K562 (cell line): ENCODE measurements at regions not wholly inside any gene's neighbourhood (a gene's known extent, or its start where the extent isn't known, plus 50 kb on each side); places are given as distances from the start of the nearest gene placed in this dataset.

Source experiments
- ATAC-seq: fragments of 200-7000 bp; cut with Tn5 transposase; 3 replicates; pipeline ENCODE4 v1.9.1; 2020; ENCODE audit warnings: moderate library complexity
- BruUV-seq: library from RNA; stranded (reverse); fragments of 400-500 nt; replicated peaks from 2 replicates; lab custom pipeline; 2021; lab: Mats Ljungman, UMichigan
- CTCF ChIA-PET: fragments of 300-600 bp; formaldehyde crosslinking; extraction: SDS; loops from one replicate; lab custom pipeline; 2021; ENCODE audit warnings: low intra/inter-chr PET ratio; lab: Yijun Ruan, JAX
- POLR2A ChIA-PET: fragments of 300-600, 350-650 bp; sonication (Branson Sonifier 250); formaldehyde crosslinking; extraction: SDS; loops from one replicate; lab custom pipeline; 2021; ENCODE audit warnings: antibody characterized with exemption, inconsistent platforms; lab: Yijun Ruan, JAX
- DNase-seq, 4 experiments: peaks; one replicate each; pipeline versions ENCODE4 v3.0.0 to v3.0.0-alpha.2; 2011 to 2018; ENCODE audit warnings: low spot score in 3 of 4, mixed read lengths in 3 of 4; ENCODE audit errors: extremely low read depth in 1 of 4
- FAIRE-seq: peaks from 2 replicates; lab custom pipeline; 2011; peaks lifted over from hg19 to GRCh38; lab: Jason Lieb, UNC
- H2AFZ ChIP-seq: 2 replicates; pipeline ENCODE4 v1.6.0; 2011; ENCODE audit warnings: low read depth, low read length, control low read depth, inconsistent platforms
- H3K27ac ChIP-seq: fragments of 200-600 bp; 3 replicates; pipeline ENCODE4 v1.8.0; 2011; ENCODE audit warnings: low read depth, mild to moderate bottlenecking, control low read depth, inconsistent platforms, low read length, moderate library complexity, mixed read lengths; ENCODE audit errors: extremely low read depth
- H3K27me3 ChIP-seq, 2 experiments: fragments of 300-600 bp in 1 of 2; 2 replicates in 1 of 2; 3 replicates in 1 of 2; pipeline versions ENCODE4 v1.6.0 to v1.8.0; 2011; ENCODE audit warnings: inconsistent platforms in 2 of 2, low read length in 2 of 2, mild to moderate bottlenecking in 1 of 2, mixed read lengths in 1 of 2, moderate library complexity in 1 of 2; ENCODE audit not compliant: control insufficient read depth in 2 of 2, insufficient read depth in 2 of 2
- H3K36me3 ChIP-seq: fragments of 300-600 bp; 3 replicates; pipeline ENCODE4 v1.8.0; 2011; ENCODE audit warnings: mild to moderate bottlenecking, low read length, inconsistent platforms; ENCODE audit not compliant: control insufficient read depth, insufficient read depth
- H3K4me1 ChIP-seq, 2 experiments: fragments of 200-600 bp in 1 of 2; replicated peaks in 1 of 2; 2 replicates in 1 of 2; 3 replicates in 1 of 2; pipeline versions ENCODE4 v1.5.1 to v1.8.0; 2011; ENCODE audit warnings: inconsistent platforms in 2 of 2, low read length in 2 of 2, mild to moderate bottlenecking in 1 of 2, mixed read lengths in 1 of 2, moderate library complexity in 1 of 2; ENCODE audit not compliant: control insufficient read depth in 2 of 2, insufficient read depth in 2 of 2
- H3K4me2 ChIP-seq: 2 replicates; pipeline ENCODE4 v1.6.1; 2011; ENCODE audit warnings: low read length, control low read depth, inconsistent platforms, mixed read lengths; ENCODE audit not compliant: insufficient read depth
- H3K4me3 ChIP-seq: fragments of 200-600 bp; sonication (generic), shearing (Covaris generic); 2 replicates; pipeline ENCODE4 v1.5.1; 2016; ENCODE audit warnings: control low read depth, inconsistent platforms
- H3K79me2 ChIP-seq: fragments of 200-600 bp; 3 replicates; pipeline ENCODE4 v1.8.0; 2011; ENCODE audit warnings: low read length, inconsistent platforms; ENCODE audit not compliant: control insufficient read depth, insufficient read depth
- H3K9ac ChIP-seq, 2 experiments: 2 replicates each; pipeline versions ENCODE4 v1.6.0 to v1.6.1; 2011; ENCODE audit warnings: low read depth in 2 of 2, low read length in 2 of 2, control low read depth in 1 of 2, inconsistent platforms in 1 of 2, mild to moderate bottlenecking in 1 of 2, mixed read lengths in 1 of 2; ENCODE audit not compliant: insufficient read depth in 1 of 2
- H3K9me1 ChIP-seq: one replicate; pipeline ENCODE4 v1.6.0; 2011; ENCODE audit warnings: inconsistent platforms, mild to moderate bottlenecking, low read length, moderate library complexity; ENCODE audit not compliant: control insufficient read depth, insufficient read depth
- H3K9me3 ChIP-seq: replicated peaks from 2 replicates; pipeline ENCODE4 v1.5.1; 2011; ENCODE audit warnings: low read depth, low read length, inconsistent platforms; ENCODE audit not compliant: control insufficient read depth, insufficient read depth
- H4K20me1 ChIP-seq: replicated peaks from 2 replicates; pipeline ENCODE4 v1.6.1; 2011; ENCODE audit warnings: low read length, inconsistent platforms, mixed read lengths; ENCODE audit not compliant: control insufficient read depth, insufficient read depth
- CBX5 ChIP-seq: IDR thresholded peaks from 2 replicates; pipeline ENCODE4 v1.6.1; 2014; ENCODE audit warnings: low read depth, borderline replicate concordance
- FOSL1 ChIP-seq: fragments of 200-800 bp; sonication (Bioruptor generic); conservative IDR thresholded peaks from 2 replicates; pipeline ENCODE4 v1.6.1; 2016; ENCODE audit warnings: missing genetic modification characterization, missing compliant biosample characterization
- GTF2F1 ChIP-seq: IDR thresholded peaks from 2 replicates; pipeline ENCODE4 v1.6.1; 2011; ENCODE audit warnings: low read depth, low read length, improper control_type of control experiment
- IFI16 ChIP-seq: fragments of 250-450 bp; sonication (Bioruptor Pico); IDR thresholded peaks from 2 replicates; pipeline ENCODE4 v2.1.2; 2022; ENCODE audit warnings: mild to moderate bottlenecking, inconsistent platforms
- LEF1 ChIP-seq: fragments of 450-650 bp; IDR thresholded peaks from 2 replicates; pipeline ENCODE4 v1.6.1; 2016; ENCODE audit warnings: mild to moderate bottlenecking
- MAFK ChIP-seq: IDR thresholded peaks from 2 replicates; pipeline ENCODE4 v1.6.1; 2011; ENCODE audit warnings: low read length, improper control_type of control experiment
- NCOA6 ChIP-seq: fragments of 450-650 bp; IDR thresholded peaks from 2 replicates; pipeline ENCODE4 v1.6.1; 2017; ENCODE audit warnings: mild to moderate bottlenecking
- NFYB ChIP-seq: IDR thresholded peaks from 2 replicates; pipeline ENCODE4 v1.6.1; 2011; ENCODE audit warnings: mild to moderate bottlenecking, moderate library complexity; ENCODE audit not compliant: insufficient read length; ENCODE audit errors: extremely low read depth
- POLR3A ChIP-seq: IDR thresholded peaks from 2 replicates; pipeline ENCODE4 v1.6.1; 2011; ENCODE audit warnings: borderline replicate concordance, mild to moderate bottlenecking, moderate library complexity; ENCODE audit not compliant: insufficient read length, insufficient read depth; ENCODE audit errors: extremely low read depth
- SMARCA4 ChIP-seq: fragments of 450-650 bp; IDR thresholded peaks from 2 replicates; pipeline ENCODE4 v1.6.1; 2016
- ZNF3 ChIP-seq: fragments of 250-450 bp; sonication (Bioruptor Pico); IDR thresholded peaks from 2 replicates; pipeline ENCODE4 v1.5.0; 2021; ENCODE audit warnings: mild to moderate bottlenecking, moderate library complexity
- ZNF584 ChIP-seq: fragments of 200-800 bp; sonication (Bioruptor generic); IDR thresholded peaks from 2 replicates; pipeline ENCODE4 v1.6.1; 2016; ENCODE audit warnings: low read depth, mild to moderate bottlenecking, missing genetic modification characterization, missing compliant biosample characterization
- WGBS: fragments of 100-300 bp; shearing (Covaris generic); methylation state at CpG from one replicate; pipeline ENCODE4 v1.1.6; 2016; ENCODE audit warnings: low coverage, mixed read lengths; ENCODE audit not compliant: insufficient coverage; ENCODE audit errors: missing lambda C conversion rate; 5-methylcytosine and 5-hydroxymethylcytosine counted together
- in situ Hi-C: fragments of 300-500 bp; cut with MboI; formaldehyde crosslinking; loops from 4 replicates; pipeline ENCODE4 v1.15.0; 2018; ENCODE audit warnings: inconsistent platforms, mixed read lengths
- intact Hi-C: fragments of 100-400 bp; cut with micrococcal nuclease; formaldehyde crosslinking; loops from 2 replicates; pipeline ENCODE4 v1.14.2; 2022
- TF ChIP-seq, protein P1 (sequence below): fragments of 450-650 bp; IDR thresholded peaks from 2 replicates; pipeline ENCODE4 v1.6.1; 2016; ENCODE audit warnings: missing biosample characterization, missing genetic modification characterization
- TF ChIP-seq, protein P2 (sequence below): fragments of 450-650 bp; conservative IDR thresholded peaks from 2 replicates; pipeline ENCODE4 v1.6.1; 2016; ENCODE audit warnings: missing genetic modification characterization, low read depth, mild to moderate bottlenecking, missing compliant biosample characterization, moderate library complexity
- TF ChIP-seq, protein P3 (sequence below): fragments of 450-650 bp; formaldehyde crosslinking; IDR thresholded peaks from 2 replicates; pipeline ENCODE4 v1.4.0; 2020; ENCODE audit warnings: mild to moderate bottlenecking, mixed read lengths

DNA sequence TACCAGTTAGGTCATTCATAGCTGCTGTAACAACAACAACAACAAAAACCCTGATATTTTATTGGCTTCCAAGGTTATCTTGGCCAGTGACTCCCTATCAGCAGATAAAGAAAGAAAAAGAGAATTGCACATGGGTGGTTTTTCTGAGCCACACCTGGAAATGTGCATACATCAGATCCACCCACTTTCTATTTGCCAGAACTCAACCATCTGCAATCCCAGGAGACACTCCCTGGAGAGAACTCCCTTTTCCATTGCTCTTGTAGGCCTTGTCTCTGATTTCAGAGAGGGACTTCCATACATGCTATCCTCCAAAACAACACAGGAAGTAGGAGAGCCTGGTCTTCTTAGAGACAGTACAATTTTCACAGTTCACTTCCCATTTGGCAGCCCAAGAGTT, 74.9 kb upstream of the ZC3H11B start:
- CTCF ChIA-PET = no interaction called here
- H3K4me1 ChIP-seq = no peaks in the 10 kb centered on the region
- H3K27ac ChIP-seq = no peak overlapping the region
- no peak overlapping the region for H3K4me2 ChIP-seq
- H3K9ac ChIP-seq = no peak overlapping the region
- FAIRE-seq = no peak
- H3K4me3 ChIP-seq = no peak overlapping the region
- H3K9me1 ChIP-seq = no peaks in the 10 kb centered on the region
- POLR2A ChIA-PET = no interaction called here
- no TSS peak for BruUV-seq
- H4K20me1 ChIP-seq = no peaks in the 10 kb centered on the region
- no peak for ATAC-seq
- no peaks in the 10 kb centered on the region for H3K9me3 ChIP-seq
- no peak overlapping the region for H2AFZ ChIP-seq
- TF ChIP-seq FOSL1 (tag) (no peak), SMARCA4 (no peak), IFI16 (no peak), GTF2F1 (no peak)
- in situ Hi-C loops (no loop called here), intact Hi-C loops (no loop called here)
- H3K27me3 ChIP-seq = no peaks in the 10 kb centered on the region
- no peak for DNase-seq
- no peaks in the 10 kb centered on the region for H3K79me2 ChIP-seq
- no peaks in the 10 kb centered on the region for H3K36me3 ChIP-seq

DNA sequence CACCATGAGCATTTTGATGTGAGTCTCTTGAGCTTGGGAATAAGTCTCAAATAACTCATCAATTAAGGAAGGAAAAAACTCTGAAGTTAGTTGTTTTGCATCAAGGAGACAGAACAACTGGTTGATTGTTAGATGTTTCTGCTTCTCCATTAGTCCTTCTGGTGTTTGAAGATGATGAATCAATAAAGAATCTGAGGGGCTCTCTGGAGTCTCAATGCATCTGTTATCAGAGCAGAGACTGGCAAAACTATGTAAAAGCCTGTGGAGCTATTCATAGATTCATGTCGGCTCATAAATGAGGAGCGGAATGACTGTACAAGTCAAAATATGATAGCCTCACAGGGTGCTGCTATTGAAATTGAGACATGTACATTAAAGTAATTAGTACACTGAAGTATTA, 73.3 kb upstream of the ZC3H11B start:
- Histone ChIP-seq H3K79me2 (no peaks in the 10 kb centered on the region), H4K20me1 (no peaks in the 10 kb centered on the region), H3K4me2 (no peak overlapping the region), H3K4me1 (no peaks in the 10 kb centered on the region), H3K27me3 (no peaks in the 10 kb centered on the region), H3K9ac (no peak overlapping the region), H3K27ac (no peak overlapping the region), H3K36me3 (no peaks in the 10 kb centered on the region), H3K4me3 (no peak overlapping the region), H2AFZ (no peak overlapping the region), H3K9me3 (no peaks in the 10 kb centered on the region), H3K9me1 (no peaks in the 10 kb centered on the region)
- intact Hi-C loops (no loop called here), in situ Hi-C loops (no loop called here)
- ChIA-PET CTCF (no interaction called here), POLR2A (no interaction called here)
- BruUV-seq = no TSS peak
- 2% methylated on average over 2 of the region's 2 CpGs for WGBS
- FAIRE-seq = no peak
- no peak for ATAC-seq
- DNase-seq = no peak
- no peak for TF ChIP-seq FOSL1 (tag)
- no peak for TF ChIP-seq NCOA6
- TF ChIP-seq, protein P1, sequence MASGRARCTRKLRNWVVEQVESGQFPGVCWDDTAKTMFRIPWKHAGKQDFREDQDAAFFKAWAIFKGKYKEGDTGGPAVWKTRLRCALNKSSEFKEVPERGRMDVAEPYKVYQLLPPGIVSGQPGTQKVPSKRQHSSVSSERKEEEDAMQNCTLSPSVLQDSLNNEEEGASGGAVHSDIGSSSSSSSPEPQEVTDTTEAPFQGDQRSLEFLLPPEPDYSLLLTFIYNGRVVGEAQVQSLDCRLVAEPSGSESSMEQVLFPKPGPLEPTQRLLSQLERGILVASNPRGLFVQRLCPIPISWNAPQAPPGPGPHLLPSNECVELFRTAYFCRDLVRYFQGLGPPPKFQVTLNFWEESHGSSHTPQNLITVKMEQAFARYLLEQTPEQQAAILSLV (tag) = no peak
- TF ChIP-seq, protein P2, sequence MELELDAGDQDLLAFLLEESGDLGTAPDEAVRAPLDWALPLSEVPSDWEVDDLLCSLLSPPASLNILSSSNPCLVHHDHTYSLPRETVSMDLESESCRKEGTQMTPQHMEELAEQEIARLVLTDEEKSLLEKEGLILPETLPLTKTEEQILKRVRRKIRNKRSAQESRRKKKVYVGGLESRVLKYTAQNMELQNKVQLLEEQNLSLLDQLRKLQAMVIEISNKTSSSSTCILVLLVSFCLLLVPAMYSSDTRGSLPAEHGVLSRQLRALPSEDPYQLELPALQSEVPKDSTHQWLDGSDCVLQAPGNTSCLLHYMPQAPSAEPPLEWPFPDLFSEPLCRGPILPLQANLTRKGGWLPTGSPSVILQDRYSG (tag) = no peak
- no peak for TF ChIP-seq NFYB
- no peak for TF ChIP-seq ZNF3
- TF ChIP-seq, protein P3, sequence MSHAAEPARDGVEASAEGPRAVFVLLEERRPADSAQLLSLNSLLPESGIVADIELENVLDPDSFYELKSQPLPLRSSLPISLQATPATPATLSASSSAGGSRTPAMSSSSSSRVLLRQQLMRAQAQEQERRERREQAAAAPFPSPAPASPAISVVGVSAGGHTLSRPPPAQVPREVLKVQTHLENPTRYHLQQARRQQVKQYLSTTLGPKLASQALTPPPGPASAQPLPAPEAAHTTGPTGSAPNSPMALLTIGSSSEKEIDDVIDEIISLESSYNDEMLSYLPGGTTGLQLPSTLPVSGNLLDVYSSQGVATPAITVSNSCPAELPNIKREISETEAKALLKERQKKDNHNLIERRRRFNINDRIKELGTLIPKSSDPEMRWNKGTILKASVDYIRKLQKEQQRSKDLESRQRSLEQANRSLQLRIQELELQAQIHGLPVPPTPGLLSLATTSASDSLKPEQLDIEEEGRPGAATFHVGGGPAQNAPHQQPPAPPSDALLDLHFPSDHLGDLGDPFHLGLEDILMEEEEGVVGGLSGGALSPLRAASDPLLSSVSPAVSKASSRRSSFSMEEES (CRISPR knock-in tag) = no peak
- TF ChIP-seq POLR3A = no peak
- no peak for TF ChIP-seq MAFK
- no peak for TF ChIP-seq LEF1
- no peak for TF ChIP-seq ZNF584
- no peak for TF ChIP-seq CBX5
